ENCODE measurements at regions not wholly inside any gene's neighbourhood (a gene's known extent, or its start where the extent isn't known, plus 50 kb on each side); places are given as distances from the start of the nearest gene placed in this dataset.

- TF ChIP-seq POLR2A (IDR thresholded peaks at IDR 0.05) (no peak), EP300 (IDR thresholded peaks at IDR 0.05) (no peak), CTCF (IDR thresholded peaks at IDR 0.05) (no peak)
These were observed 64.5 kb upstream of the BMP2K start for GRCh38 chr4:78711676-78712075.

All from gastroesophageal sphincter (tissue), 3 donors.